ENCODE measurements at regions not wholly inside any gene's neighbourhood (a gene's known extent, or its start where the extent isn't known, plus 50 kb on each side); places are given as distances from the start of the nearest gene placed in this dataset.

GRCh38 chr4:16995451-16995850, 97.0 kb upstream of the LDB2 start:
- no peak for TF ChIP-seq CTCF (IDR thresholded peaks at IDR 0.05)
- TF ChIP-seq EZH2 (IDR thresholded peaks at IDR 0.05): no peak

All from neural progenitor cell (in vitro differentiated cells).